GM19025 (cell line): ENCODE measurements at regions not wholly inside any gene's neighbourhood (a gene's known extent, or its start where the extent isn't known, plus 50 kb on each side); places are given as distances from the start of the nearest gene placed in this dataset.

ENCODE experiments used
- ATAC-seq: cut with Tn5 transposase; IDR thresholded peaks from one replicate; pipeline ENCODE4 v1.9.1; 2021; ENCODE audit warnings: mild to moderate bottlenecking, low read depth, moderate library complexity; ENCODE audit not compliant: unreplicated experiment

GRCh38 chr2:56508662-56509061 is 324.9 kb downstream of the CCDC85A start:
- no peak for ATAC-seq

GRCh38 chr2:56510610-56511009 is 326.8 kb downstream of the CCDC85A start:
- ATAC-seq: no peak

- no peak for ATAC-seq
Observed at GRCh38 chr2:56515399-56515798, 331.6 kb downstream of the CCDC85A start.

- no peak for ATAC-seq
Observed at GRCh38 chr2:56519806-56520205, 336.0 kb downstream of the CCDC85A start.

- ATAC-seq: no peak
Observed at GRCh38 chr2:56522605-56523089, 338.9 kb downstream of the CCDC85A start.

- ATAC-seq: no peak
Observed at GRCh38 chr2:56523816-56524215, 340.0 kb downstream of the CCDC85A start.

- no peak for ATAC-seq
Observed at GRCh38 chr2:56531668-56532420, 348.1 kb downstream of the CCDC85A start.

GRCh38 chr2:56534321-56534720 is 350.5 kb downstream of the CCDC85A start:
- no peak for ATAC-seq

GRCh38 chr2:56537756-56538155 is 354.0 kb downstream of the CCDC85A start:
- ATAC-seq: no peak

- ATAC-seq: no peak
Observed at GRCh38 chr2:56539618-56540017, 355.8 kb downstream of the CCDC85A start.

GRCh38 chr2:56540467-56540866 is 356.7 kb downstream of the CCDC85A start:
- no peak for ATAC-seq

GRCh38 chr2:56540916-56541315 is 357.1 kb downstream of the CCDC85A start:
- ATAC-seq: no peak

GRCh38 chr2:56542213-56542612 is 358.4 kb downstream of the CCDC85A start:
- ATAC-seq: no peak

- no peak for ATAC-seq
Observed at GRCh38 chr2:56565143-56565542, 381.4 kb downstream of the CCDC85A start.

GRCh38 chr2:56571074-56571473 is 387.3 kb downstream of the CCDC85A start:
- no peak for ATAC-seq

GRCh38 chr2:56576001-56576400 is 392.2 kb downstream of the CCDC85A start:
- no peak for ATAC-seq

- no peak for ATAC-seq
Observed at GRCh38 chr2:56580242-56580641, 396.5 kb downstream of the CCDC85A start.

- ATAC-seq: no peak
Observed at GRCh38 chr2:56582570-56582969, 398.8 kb downstream of the CCDC85A start.

GRCh38 chr2:56583796-56584315 is 400.1 kb downstream of the CCDC85A start:
- ATAC-seq: no peak

GRCh38 chr2:56587456-56587855 is 403.7 kb downstream of the CCDC85A start:
- no peak for ATAC-seq

GRCh38 chr2:56589194-56589593 is 405.4 kb downstream of the CCDC85A start:
- ATAC-seq: no peak

- no peak for ATAC-seq
Observed at GRCh38 chr2:56589835-56590234, 406.0 kb downstream of the CCDC85A start.
